PC-3 (cell line): ENCODE measurements at regions not wholly inside any gene's neighbourhood (a gene's known extent, or its start where the extent isn't known, plus 50 kb on each side); places are given as distances from the start of the nearest gene placed in this dataset.
"Not testable (repeated sequence)": the region's sequence is repeated elsewhere in the genome, so short reads cannot be mapped to it uniquely, and the experiment has no call there.

Experiments
- CTCF ChIP-seq: fragments of 300-600 bp; sonication (generic); conservative IDR thresholded peaks from 2 replicates; pipeline ENCODE4 v1.5.1; 2017; ENCODE audit warnings: antibody characterized with exemption, low read depth, mild to moderate bottlenecking, low read length
- EZH2 ChIP-seq: fragments of 300-600 bp; sonication (generic); IDR thresholded peaks from one replicate; pipeline ENCODE4 v1.6.1; 2017; ENCODE audit warnings: antibody characterized with exemption, mild to moderate bottlenecking, low read length; ENCODE audit not compliant: unreplicated experiment

GRCh38 chr5:21481320-21482270 lies 1371.5 kb downstream of the CDH12 start:
- TF ChIP-seq CTCF, EZH2: not testable (repeated sequence)
